DND-41 (cell line): ENCODE measurements at regions not wholly inside any gene's neighbourhood (a gene's known extent, or its start where the extent isn't known, plus 50 kb on each side); places are given as distances from the start of the nearest gene placed in this dataset.

ENCODE experiments used
- ATAC-seq: fragments of 200-7000 bp; cut with Tn5 transposase; 3 replicates; pipeline ENCODE4 v1.9.1; 2021; ENCODE audit warnings: low read depth; ENCODE audit not compliant: insufficient read depth
- DNase-seq: peaks from one replicate; pipeline ENCODE4 v3.0.0-alpha.2; 2020
- H2AFZ ChIP-seq: 2 replicates; pipeline ENCODE4 v1.6.0; 2012; ENCODE audit warnings: low read depth, low read length
- H3K27ac ChIP-seq: 2 replicates; pipeline ENCODE4 v1.5.1; 2012; ENCODE audit warnings: low read length, inconsistent platforms
- H3K27me3 ChIP-seq: fragments of 200-600 bp; sonication (generic); 2 replicates; pipeline ENCODE4 v1.6.0; 2012; ENCODE audit warnings: low read length, mild to moderate bottlenecking, inconsistent platforms; ENCODE audit not compliant: insufficient read depth, poor library complexity
- H3K36me3 ChIP-seq: 2 replicates; pipeline ENCODE4 v1.5.1; 2012; ENCODE audit warnings: low read length, inconsistent platforms; ENCODE audit not compliant: insufficient read depth
- H3K4me1 ChIP-seq: 2 replicates; pipeline ENCODE4 v1.5.1; 2012; ENCODE audit warnings: mild to moderate bottlenecking, low read length; ENCODE audit not compliant: insufficient read depth
- H3K4me2 ChIP-seq: 2 replicates; pipeline ENCODE4 v1.6.0; 2012; ENCODE audit warnings: mild to moderate bottlenecking, moderate library complexity, low read length, inconsistent platforms; ENCODE audit not compliant: insufficient read depth
- H3K4me3 ChIP-seq, 2 experiments: fragments of 200-600 bp in 1 of 2; shearing (Covaris generic) in 1 of 2; 2 replicates each; pipeline ENCODE4 v1.5.1; 2012 to 2016; ENCODE audit warnings: inconsistent platforms in 2 of 2, low read length in 2 of 2, mild to moderate bottlenecking in 2 of 2, low read depth in 1 of 2, moderate library complexity in 1 of 2
- H3K79me2 ChIP-seq: 2 replicates; pipeline ENCODE4 v1.6.0; 2012; ENCODE audit warnings: low read length, inconsistent platforms; ENCODE audit not compliant: insufficient read depth
- H3K9ac ChIP-seq: 2 replicates; pipeline ENCODE4 v1.6.0; 2012; ENCODE audit warnings: low read depth, mild to moderate bottlenecking, inconsistent platforms, low read length, moderate library complexity
- H3K9me3 ChIP-seq: 2 replicates; pipeline ENCODE4 v1.5.1; 2012; ENCODE audit warnings: low read length, moderate library complexity, mild to moderate bottlenecking, inconsistent platforms; ENCODE audit not compliant: insufficient read depth, severe bottlenecking
- H4K20me1 ChIP-seq: 2 replicates; pipeline ENCODE4 v1.6.0; 2012; ENCODE audit warnings: low read length; ENCODE audit not compliant: insufficient read depth
- CTCF ChIP-seq: IDR thresholded peaks from 2 replicates; pipeline ENCODE4 v1.5.1; 2012; ENCODE audit warnings: borderline replicate concordance, low read length, moderate library complexity, mild to moderate bottlenecking; ENCODE audit not compliant: poor library complexity, severe bottlenecking; ENCODE audit errors: extremely low read depth
- EZH2 ChIP-seq: IDR thresholded peaks from 3 replicates; pipeline ENCODE4 v1.6.1; 2012; ENCODE audit warnings: borderline replicate concordance, low read depth, mild to moderate bottlenecking, moderate library complexity, low read length, inconsistent platforms; ENCODE audit not compliant: severe bottlenecking

GRCh38 chr9:580652-581342 lies 260.7 kb upstream of the DMRT1 start:
- Histone ChIP-seq H3K9me3 (no peaks in the 10 kb centered on the region), H3K9ac (no peak overlapping the region), H3K4me2 (no peak overlapping the region), H3K27ac (no peak overlapping the region), H4K20me1 (no peaks in the 10 kb centered on the region), H3K4me3 (no peak overlapping the region), H2AFZ (no peak overlapping the region), H3K27me3 (no peaks in the 10 kb centered on the region), H3K4me1 (no peaks in the 10 kb centered on the region), H3K79me2 (no peaks in the 10 kb centered on the region), H3K36me3 (no peaks in the 10 kb centered on the region)
- DNase-seq (no peak), ATAC-seq (no peak)
- TF ChIP-seq CTCF (no peak), EZH2 (no peak)

GRCh38 chr9:581673-582497 lies 259.6 kb upstream of the DMRT1 start:
- H3K36me3 ChIP-seq: no peaks in the 10 kb centered on the region
- TF ChIP-seq CTCF: no peak
- no peak for TF ChIP-seq EZH2
- H3K4me2 ChIP-seq: no peak overlapping the region
- no peaks in the 10 kb centered on the region for H3K27me3 ChIP-seq
- no peaks in the 10 kb centered on the region for H4K20me1 ChIP-seq
- H3K79me2 ChIP-seq: no peaks in the 10 kb centered on the region
- H3K9ac ChIP-seq: no peak overlapping the region
- H3K4me1 ChIP-seq: no peaks in the 10 kb centered on the region
- no peak overlapping the region for H3K27ac ChIP-seq
- no peaks in the 10 kb centered on the region for H3K9me3 ChIP-seq
- ATAC-seq: no peak
- no peak overlapping the region for H3K4me3 ChIP-seq
- no peak overlapping the region for H2AFZ ChIP-seq
- DNase-seq: no peak

- DNase-seq (no peak), ATAC-seq (no peak)
- Histone ChIP-seq H3K4me3 (no peak overlapping the region), H2AFZ (no peak overlapping the region), H3K27ac (no peak overlapping the region), H3K79me2 (no peaks in the 10 kb centered on the region), H4K20me1 (no peaks in the 10 kb centered on the region), H3K4me2 (no peak overlapping the region), H3K9ac (no peak overlapping the region), H3K4me1 (no peaks in the 10 kb centered on the region), H3K9me3 (no peaks in the 10 kb centered on the region), H3K36me3 (no peaks in the 10 kb centered on the region), H3K27me3 (no peaks in the 10 kb centered on the region)
- no peak for TF ChIP-seq EZH2
- TF ChIP-seq CTCF: no peak
Observed at GRCh38 chr9:582775-583174, 258.7 kb upstream of the DMRT1 start.
